ENCODE measurements at regions not wholly inside any gene's neighbourhood (a gene's known extent, or its start where the extent isn't known, plus 50 kb on each side); places are given as distances from the start of the nearest gene placed in this dataset.

GRCh38 chr1:47534436-47534835 lies 96.6 kb downstream of the FOXD2 start:
- no peak for TF ChIP-seq CTCF (IDR thresholded peaks at IDR 0.05; ENCODE audit: insufficient read depth, low read length)
- TF ChIP-seq POLR2AphosphoS5 (IDR thresholded peaks at IDR 0.05; ENCODE audit: low read depth) = no peak
- no peak for TF ChIP-seq SPI1 (IDR thresholded peaks at IDR 0.05; ENCODE audit: borderline replicate concordance, low read depth)
- no peak for TF ChIP-seq GABPA (IDR thresholded peaks at IDR 0.05; ENCODE audit: low read depth)
